D721Med (cell line): ENCODE measurements at regions not wholly inside any gene's neighbourhood (a gene's known extent, or its start where the extent isn't known, plus 50 kb on each side); places are given as distances from the start of the nearest gene placed in this dataset.

Experiments used
- DNase-seq: peaks from one replicate; pipeline ENCODE4 v3.0.0; 2011; ENCODE audit warnings: low spot score; ENCODE audit not compliant: insufficient read length
- FAIRE-seq: peaks from 2 replicates; lab custom pipeline; 2011; peaks lifted over from hg19 to GRCh38; lab: Jason Lieb, UNC
- TF ChIP-seq, protein P1 (sequence below): IDR thresholded peaks from 2 replicates; pipeline ENCODE4 v1.5.1; 2012; ENCODE audit warnings: mild to moderate bottlenecking, control low read depth; ENCODE audit not compliant: insufficient read depth; ENCODE audit errors: missing control alignments

DNA sequence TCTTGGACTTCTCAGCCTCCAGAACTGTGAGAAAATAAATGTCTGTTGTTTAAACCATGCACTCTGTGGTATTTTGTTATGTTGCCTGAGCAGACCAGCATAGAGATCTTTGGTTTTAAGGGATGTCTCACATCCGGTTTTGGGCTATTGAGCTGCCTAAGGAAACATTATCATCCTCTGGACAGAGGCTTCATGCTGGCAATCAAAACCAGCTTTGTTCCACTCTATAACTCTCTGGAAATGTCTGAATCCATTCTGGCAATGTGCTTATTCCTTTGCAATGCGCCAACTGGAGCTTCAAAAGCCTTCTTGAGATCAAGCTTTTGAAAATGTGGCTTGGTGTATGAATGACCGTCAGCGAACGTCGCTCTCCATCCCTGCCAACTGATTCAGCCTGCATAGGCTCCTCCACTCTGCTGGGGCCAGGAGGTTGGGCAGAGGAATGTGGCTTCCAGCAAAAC is 183.6 kb upstream of the MGAT5 start:
- DNase-seq, result no peak
- TF ChIP-seq, protein P1, sequence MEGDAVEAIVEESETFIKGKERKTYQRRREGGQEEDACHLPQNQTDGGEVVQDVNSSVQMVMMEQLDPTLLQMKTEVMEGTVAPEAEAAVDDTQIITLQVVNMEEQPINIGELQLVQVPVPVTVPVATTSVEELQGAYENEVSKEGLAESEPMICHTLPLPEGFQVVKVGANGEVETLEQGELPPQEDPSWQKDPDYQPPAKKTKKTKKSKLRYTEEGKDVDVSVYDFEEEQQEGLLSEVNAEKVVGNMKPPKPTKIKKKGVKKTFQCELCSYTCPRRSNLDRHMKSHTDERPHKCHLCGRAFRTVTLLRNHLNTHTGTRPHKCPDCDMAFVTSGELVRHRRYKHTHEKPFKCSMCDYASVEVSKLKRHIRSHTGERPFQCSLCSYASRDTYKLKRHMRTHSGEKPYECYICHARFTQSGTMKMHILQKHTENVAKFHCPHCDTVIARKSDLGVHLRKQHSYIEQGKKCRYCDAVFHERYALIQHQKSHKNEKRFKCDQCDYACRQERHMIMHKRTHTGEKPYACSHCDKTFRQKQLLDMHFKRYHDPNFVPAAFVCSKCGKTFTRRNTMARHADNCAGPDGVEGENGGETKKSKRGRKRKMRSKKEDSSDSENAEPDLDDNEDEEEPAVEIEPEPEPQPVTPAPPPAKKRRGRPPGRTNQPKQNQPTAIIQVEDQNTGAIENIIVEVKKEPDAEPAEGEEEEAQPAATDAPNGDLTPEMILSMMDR, result no peak
- FAIRE-seq, result no peak

DNA sequence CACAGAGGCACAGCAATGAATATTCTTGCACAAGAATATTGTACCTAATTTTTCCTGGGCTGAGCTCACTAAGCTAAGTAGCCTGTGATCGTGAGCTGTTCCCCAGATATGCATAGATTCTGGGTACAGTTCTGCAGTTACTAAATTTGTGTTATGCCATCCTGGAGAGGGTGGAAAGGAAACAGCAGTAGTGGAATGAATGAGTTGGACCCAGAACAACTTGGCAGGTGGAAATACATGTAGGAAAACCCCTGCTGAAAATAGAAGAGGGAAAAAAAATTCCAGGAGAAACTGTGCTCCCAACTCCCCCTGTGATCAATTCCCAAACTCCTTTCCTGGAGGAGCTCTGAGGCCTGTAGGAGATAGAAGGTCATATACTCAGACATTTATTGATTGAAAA is 181.5 kb upstream of the MGAT5 start:
- TF ChIP-seq, protein P1, result no peak
- DNase-seq, result no peak
- no peak for FAIRE-seq

DNA sequence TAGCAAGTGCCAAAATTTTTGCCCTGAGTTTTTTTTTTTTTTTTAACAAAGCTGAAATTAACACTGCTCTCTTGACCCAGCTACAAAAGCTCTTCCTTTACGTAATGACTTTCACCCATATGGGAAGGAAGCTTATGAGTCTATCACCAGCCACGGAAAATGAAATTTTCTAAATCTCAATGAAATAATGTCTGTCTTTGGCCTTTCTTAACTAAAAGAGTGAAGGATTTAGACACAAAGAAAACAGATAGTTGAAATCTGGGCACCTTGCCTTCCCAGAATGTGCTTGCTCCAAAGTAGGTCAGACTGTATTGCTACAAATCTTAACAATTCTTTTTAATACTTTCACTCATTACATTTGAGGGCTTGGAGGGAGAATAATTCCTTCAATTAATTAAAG is 180.8 kb upstream of the MGAT5 start:
- DNase-seq (no peak), FAIRE-seq (no peak)
- TF ChIP-seq, protein P1, result no peak

DNA sequence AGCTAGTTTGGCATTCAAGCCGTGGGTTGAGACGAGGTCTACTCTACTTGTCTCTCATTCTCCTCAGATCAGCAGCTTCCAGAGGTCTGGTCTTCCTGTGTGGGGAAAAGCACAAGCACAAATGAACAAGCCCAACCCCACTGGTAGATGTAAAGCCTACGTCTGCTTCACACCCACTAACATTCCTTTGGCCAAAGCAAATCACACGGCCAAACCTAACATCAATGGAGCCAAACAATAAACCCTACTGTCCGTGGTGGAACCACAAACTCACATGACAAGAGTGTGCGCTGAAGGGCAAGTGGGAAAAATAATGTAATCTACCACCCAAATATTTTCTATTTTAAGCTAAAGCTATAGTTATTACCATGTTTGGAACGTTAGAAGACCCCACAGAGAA is 179.3 kb upstream of the MGAT5 start:
- DNase-seq, result no peak
- TF ChIP-seq, protein P1, result no peak
- no peak for FAIRE-seq

DNA sequence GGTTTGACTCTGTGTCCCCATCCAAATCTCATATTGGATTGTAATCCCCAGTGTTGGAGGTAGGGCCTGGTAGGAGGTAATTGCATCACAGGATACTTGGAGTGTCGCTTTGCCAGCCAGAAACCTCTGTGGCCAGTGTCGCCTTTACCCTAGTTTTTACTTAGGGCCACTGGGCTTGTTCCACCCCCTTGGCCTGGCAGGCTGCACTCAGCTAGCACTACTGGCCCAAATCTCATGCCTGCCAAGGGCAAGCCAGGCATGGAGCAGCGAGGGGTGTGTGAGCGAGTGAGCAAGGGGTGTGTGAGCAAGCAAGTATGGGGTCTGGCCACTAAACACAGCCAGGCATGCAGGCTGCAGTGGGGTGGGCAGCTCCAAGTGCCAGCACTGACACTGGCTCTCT is 178.7 kb upstream of the MGAT5 start:
- no peak for FAIRE-seq
- DNase-seq, result no peak
- TF ChIP-seq, protein P1, result no peak

DNA sequence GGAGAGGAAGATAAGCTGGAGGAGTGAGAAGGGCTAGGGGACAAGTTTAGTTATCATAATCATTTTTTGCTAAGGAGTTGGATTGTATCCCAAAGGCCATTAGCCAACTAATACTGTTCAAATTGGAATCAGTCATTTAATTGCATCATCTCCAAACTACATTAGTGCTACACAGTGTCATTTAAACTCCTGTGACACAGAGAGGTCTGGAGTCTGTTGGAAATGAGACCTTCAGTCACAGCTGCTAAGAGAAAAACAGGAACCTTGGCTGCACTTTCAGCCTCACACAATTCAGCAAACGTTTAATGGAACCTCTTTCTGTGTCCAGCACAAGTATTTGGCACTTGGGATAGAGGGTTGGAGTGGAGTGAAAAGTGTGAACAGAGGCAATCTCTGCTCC is 175.5 kb upstream of the MGAT5 start:
- TF ChIP-seq, protein P1, result no peak
- no peak for FAIRE-seq
- no peak for DNase-seq

DNA sequence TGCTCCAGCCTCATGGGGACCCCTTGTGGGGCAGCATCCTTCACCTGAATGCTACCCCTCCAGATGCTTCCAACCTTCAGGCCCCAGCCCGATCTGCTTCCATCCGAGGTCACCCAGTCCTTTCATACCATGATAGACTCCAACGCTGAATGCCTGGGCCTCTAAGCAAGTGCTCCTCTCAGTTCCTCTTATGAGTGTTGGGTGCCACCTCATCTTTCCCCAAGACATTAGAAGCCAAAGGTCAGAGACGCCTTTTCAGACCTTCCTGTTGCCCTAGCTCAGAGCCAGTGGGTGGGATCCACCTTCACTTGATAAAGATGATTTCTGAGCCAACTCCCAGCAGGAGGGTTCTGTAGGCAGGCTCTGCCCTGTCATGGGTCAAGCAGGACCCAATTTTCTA is 174.5 kb upstream of the MGAT5 start:
- TF ChIP-seq, protein P1, result no peak
- no peak for DNase-seq
- FAIRE-seq, result no peak
